MM.1S (cell line): ENCODE measurements at regions not wholly inside any gene's neighbourhood (a gene's known extent, or its start where the extent isn't known, plus 50 kb on each side); places are given as distances from the start of the nearest gene placed in this dataset.

Experiments
- DNase-seq: peaks from one replicate; pipeline ENCODE4 v3.0.0-alpha.2; 2015
- H2AFZ ChIP-seq: fragments of 300-600 bp; sonication (generic); 2 replicates; pipeline ENCODE4 v1.6.0; 2016; ENCODE audit warnings: antibody characterized with exemption, low read length
- H3F3A ChIP-seq: fragments of 300-600 bp; sonication (generic); 2 replicates; pipeline ENCODE4 v1.6.1; 2016; ENCODE audit warnings: mild to moderate bottlenecking, antibody characterized with exemption, low read length, moderate library complexity, mixed read lengths; ENCODE audit not compliant: insufficient read depth
- H3K27ac ChIP-seq: fragments of 300-600 bp; sonication (generic); 2 replicates; pipeline ENCODE4 v1.5.1; 2016; ENCODE audit warnings: mild to moderate bottlenecking, low read length
- H3K27me3 ChIP-seq: fragments of 300-600 bp; sonication (generic); replicated peaks from 2 replicates; pipeline ENCODE4 v1.6.0; 2016; ENCODE audit warnings: low read length; ENCODE audit not compliant: insufficient read depth
- H3K36me3 ChIP-seq: fragments of 300-600 bp; sonication (generic); replicated peaks from 2 replicates; pipeline ENCODE4 v1.6.1; 2016; ENCODE audit warnings: mild to moderate bottlenecking, low read length, mixed read lengths; ENCODE audit not compliant: insufficient read depth
- H3K4me1 ChIP-seq: fragments of 300-600 bp; sonication (generic); 2 replicates; pipeline ENCODE4 v1.6.1; 2016; ENCODE audit warnings: low read length, mixed read lengths
- H3K4me2 ChIP-seq: fragments of 300-600 bp; sonication (generic); 2 replicates; pipeline ENCODE4 v1.6.0; 2016; ENCODE audit warnings: low read depth, low read length
- H3K4me3 ChIP-seq: fragments of 300-600 bp; sonication (generic); 2 replicates; pipeline ENCODE4 v1.5.1; 2016; ENCODE audit warnings: low read length, mixed read lengths
- H3K79me2 ChIP-seq: fragments of 300-600 bp; sonication (generic); 2 replicates; pipeline ENCODE4 v1.6.1; 2016; ENCODE audit warnings: mixed run types, low read length, mixed read lengths
- H3K9ac ChIP-seq: fragments of 300-600 bp; sonication (generic); 2 replicates; pipeline ENCODE4 v1.6.1; 2016; ENCODE audit warnings: low read length, mixed read lengths
- H3K9me2 ChIP-seq: fragments of 300-600 bp; sonication (generic); replicated peaks from 2 replicates; pipeline ENCODE4 v1.6.1; 2016; ENCODE audit warnings: mild to moderate bottlenecking, low read length, mixed read lengths; ENCODE audit not compliant: insufficient read depth
- H3K9me3 ChIP-seq: fragments of 300-600 bp; sonication (generic); replicated peaks from 2 replicates; pipeline ENCODE4 v1.6.1; 2016; ENCODE audit warnings: mild to moderate bottlenecking, low read length, mixed read lengths; ENCODE audit not compliant: insufficient read depth
- H4K20me1 ChIP-seq: fragments of 300-600 bp; sonication (generic); 2 replicates; pipeline ENCODE4 v1.6.1; 2016; ENCODE audit warnings: mild to moderate bottlenecking, low read length, moderate library complexity, mixed read lengths; ENCODE audit not compliant: insufficient read depth
- CTCF ChIP-seq: fragments of 300-600 bp; sonication (generic); IDR thresholded peaks from 2 replicates; pipeline ENCODE4 v1.5.1; 2016; ENCODE audit warnings: antibody characterized with exemption, low read length, mixed read lengths
- EZH2 ChIP-seq: fragments of 300-600 bp; sonication (generic); optimal IDR thresholded peaks from 2 replicates; pipeline ENCODE3; 2017; ENCODE audit warnings: low read depth, mild to moderate bottlenecking, antibody characterized with exemption, low read length, mixed read lengths
- EZH2phosphoT487 ChIP-seq: fragments of 300-600 bp; sonication (generic); IDR thresholded peaks from 2 replicates; pipeline ENCODE4 v1.6.1; 2018; ENCODE audit warnings: antibody characterized with exemption, low read length

DNA sequence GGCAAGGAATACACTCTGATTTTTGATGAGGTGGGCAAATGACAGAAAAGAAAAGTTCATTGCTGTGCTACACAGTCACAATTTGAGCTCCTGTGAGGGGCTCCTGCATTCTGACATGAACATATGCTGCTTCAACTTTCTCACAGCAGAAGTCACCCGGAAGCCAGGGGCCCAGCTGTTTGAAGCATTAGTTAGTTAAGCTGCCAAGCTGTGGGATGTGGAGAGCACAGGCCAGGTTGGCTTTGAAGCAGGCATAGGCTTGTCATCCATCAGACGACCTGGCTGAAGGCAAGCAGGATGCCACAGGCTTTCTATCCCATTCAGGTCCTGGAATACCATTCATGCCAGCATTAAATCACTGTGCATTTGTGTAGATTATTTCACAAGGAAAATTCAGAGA is 63.1 kb downstream of the MTNR1B start:
- no peak for DNase-seq
- H3K9me2 ChIP-seq, result no peaks in the 10 kb centered on the region
- H3F3A ChIP-seq, result no peaks in the 10 kb centered on the region
- no peaks in the 10 kb centered on the region for H3K79me2 ChIP-seq
- H3K9me3 ChIP-seq, result no peaks in the 10 kb centered on the region
- no peak overlapping the region for H3K4me3 ChIP-seq
- no peaks in the 10 kb centered on the region for H4K20me1 ChIP-seq
- no peak overlapping the region for H2AFZ ChIP-seq
- H3K36me3 ChIP-seq, result no peaks in the 10 kb centered on the region
- no peak overlapping the region for H3K27ac ChIP-seq
- H3K9ac ChIP-seq, result no peak overlapping the region
- no peak for TF ChIP-seq EZH2phosphoT487
- no peak for TF ChIP-seq EZH2
- no peak for TF ChIP-seq CTCF
- H3K27me3 ChIP-seq, result no peaks in the 10 kb centered on the region
- H3K4me1 ChIP-seq, result no peaks in the 10 kb centered on the region
- H3K4me2 ChIP-seq, result no peak overlapping the region

GRCh38 chr11:93033093-93033492 is 63.6 kb downstream of the MTNR1B start:
- no peak for DNase-seq
- H3K27ac ChIP-seq, result no peak overlapping the region
- TF ChIP-seq CTCF (no peak), EZH2phosphoT487 (no peak), EZH2 (no peak)
- no peaks in the 10 kb centered on the region for H3K79me2 ChIP-seq
- no peak overlapping the region for H3K4me2 ChIP-seq
- no peaks in the 10 kb centered on the region for H3F3A ChIP-seq
- no peak overlapping the region for H2AFZ ChIP-seq
- H3K9me2 ChIP-seq, result no peaks in the 10 kb centered on the region
- no peaks in the 10 kb centered on the region for H3K27me3 ChIP-seq
- no peak overlapping the region for H3K4me3 ChIP-seq
- no peaks in the 10 kb centered on the region for H3K36me3 ChIP-seq
- no peaks in the 10 kb centered on the region for H3K4me1 ChIP-seq
- H3K9ac ChIP-seq, result no peak overlapping the region
- H3K9me3 ChIP-seq, result no peaks in the 10 kb centered on the region
- H4K20me1 ChIP-seq, result no peaks in the 10 kb centered on the region

- Histone ChIP-seq H3K4me3 (no peak overlapping the region), H3F3A (no peaks in the 10 kb centered on the region), H3K27me3 (no peaks in the 10 kb centered on the region), H2AFZ (no peak overlapping the region), H3K79me2 (no peaks in the 10 kb centered on the region), H3K27ac (no peak overlapping the region), H3K9ac (no peak overlapping the region), H3K9me2 (no peaks in the 10 kb centered on the region), H4K20me1 (no peaks in the 10 kb centered on the region), H3K36me3 (no peaks in the 10 kb centered on the region), H3K4me1 (no peaks in the 10 kb centered on the region), H3K4me2 (no peak overlapping the region), H3K9me3 (no peaks in the 10 kb centered on the region)
- no peak for DNase-seq
- TF ChIP-seq CTCF, result no peak
Measured at GRCh38 chr11:93034031-93034722, 64.7 kb downstream of the MTNR1B start.
